ENCODE measurements at regions not wholly inside any gene's neighbourhood (a gene's known extent, or its start where the extent isn't known, plus 50 kb on each side); places are given as distances from the start of the nearest gene placed in this dataset.

DNA sequence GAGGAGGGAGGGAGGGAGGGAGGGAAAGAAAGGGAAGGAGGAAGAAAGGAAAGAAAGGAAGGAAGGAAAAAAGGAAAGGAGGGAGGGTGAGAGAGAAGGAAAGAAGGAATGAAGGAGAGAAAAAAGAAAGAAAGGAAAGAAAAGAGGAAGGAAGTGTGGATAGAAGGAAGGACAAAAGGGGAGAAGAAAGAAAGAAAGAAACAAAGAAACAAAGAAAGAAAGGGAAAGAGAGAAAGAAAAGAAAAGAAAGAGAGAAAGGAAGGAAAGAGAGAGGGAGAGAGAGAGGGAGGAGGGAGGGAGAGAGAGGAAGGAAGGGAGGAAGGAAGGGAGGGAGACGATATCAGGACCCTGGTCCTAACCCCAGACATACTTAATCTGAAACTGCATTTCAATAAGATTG, 146.2 kb upstream of the ZC3H11B start:
- TF ChIP-seq ARNTL (CRISPR knock-in tag; IDR thresholded peaks at IDR 0.05) (no peak), TOE1 (CRISPR knock-in tag; IDR thresholded peaks at IDR 0.05) (no peak), EZH2 (conservative IDR thresholded peaks at IDR 0.05; ENCODE audit: low read depth, low read length) (no peak), STAT5B (CRISPR knock-in tag; IDR thresholded peaks at IDR 0.05) (no peak), PTBP1 (IDR thresholded peaks at IDR 0.05; ENCODE audit: low read depth, low read length, poor library complexity, severe bottlenecking) (no peak), ZZZ3 (CRISPR knock-in tag; IDR thresholded peaks at IDR 0.05; ENCODE audit: borderline replicate concordance) (no peak), CTCF (CRISPR knock-in tag; IDR thresholded peaks at IDR 0.05) (no peak)
- TF ChIP-seq, protein P1, sequence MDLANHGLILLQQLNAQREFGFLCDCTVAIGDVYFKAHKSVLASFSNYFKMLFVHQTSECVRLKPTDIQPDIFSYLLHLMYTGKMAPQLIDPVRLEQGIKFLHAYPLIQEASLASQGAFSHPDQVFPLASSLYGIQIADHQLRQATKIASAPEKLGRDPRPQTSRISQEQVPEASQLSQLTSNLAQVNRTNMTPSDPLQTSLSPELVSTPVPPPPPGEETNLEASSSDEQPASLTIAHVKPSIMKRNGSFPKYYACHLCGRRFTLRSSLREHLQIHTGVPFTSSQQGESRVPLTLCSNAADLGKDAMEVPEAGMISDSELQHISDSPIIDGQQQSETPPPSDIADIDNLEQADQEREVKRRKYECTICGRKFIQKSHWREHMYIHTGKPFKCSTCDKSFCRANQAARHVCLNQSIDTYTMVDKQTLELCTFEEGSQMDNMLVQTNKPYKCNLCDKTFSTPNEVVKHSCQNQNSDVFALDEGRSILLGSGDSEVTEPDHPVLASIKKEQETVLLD (CRISPR knock-in tag; IDR thresholded peaks at IDR 0.05; ENCODE audit: low read depth): no peak

All from HepG2 (cell line).